ENCODE measurements at regions not wholly inside any gene's neighbourhood (a gene's known extent, or its start where the extent isn't known, plus 50 kb on each side); places are given as distances from the start of the nearest gene placed in this dataset.

DNA sequence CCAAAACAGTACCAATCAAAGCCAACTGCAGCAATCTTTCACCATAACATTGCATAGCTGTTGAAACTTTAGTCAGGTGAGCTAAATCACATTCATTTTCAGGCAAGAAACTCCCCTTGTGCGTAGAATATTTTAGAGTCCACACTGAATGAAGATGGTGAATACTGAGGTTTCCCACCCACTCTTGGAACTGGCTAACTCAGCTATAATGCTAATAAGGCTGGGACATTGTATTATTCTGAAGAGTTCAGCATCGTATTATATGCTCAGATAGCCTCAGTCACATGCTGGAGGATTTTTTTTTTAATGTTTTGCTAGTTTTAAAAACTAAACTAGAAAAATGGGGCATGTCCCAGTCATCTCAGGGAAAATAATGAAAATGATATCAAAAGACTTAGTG, 352.3 kb upstream of the FMN2 start:
- no peak for FAIRE-seq

DNA sequence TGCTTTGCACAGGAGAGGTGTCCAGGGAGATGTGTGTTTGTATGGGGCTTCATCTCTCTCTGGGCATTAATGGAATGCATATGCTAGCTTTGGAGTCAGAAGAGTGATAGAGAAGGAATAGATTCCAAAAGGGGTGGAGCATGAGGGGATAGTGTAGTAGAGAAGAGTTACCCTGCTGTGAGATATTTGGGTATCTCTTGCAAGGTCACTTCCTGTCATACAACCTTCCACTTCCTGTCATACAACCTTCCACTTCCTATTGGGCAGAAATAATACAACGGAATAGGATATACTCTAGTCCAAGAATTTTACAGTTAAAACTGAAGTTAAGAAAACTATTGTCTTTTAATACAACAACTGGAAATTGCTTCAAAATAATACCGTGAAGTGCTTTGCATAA, 351.8 kb upstream of the FMN2 start:
- FAIRE-seq, result no peak

DNA sequence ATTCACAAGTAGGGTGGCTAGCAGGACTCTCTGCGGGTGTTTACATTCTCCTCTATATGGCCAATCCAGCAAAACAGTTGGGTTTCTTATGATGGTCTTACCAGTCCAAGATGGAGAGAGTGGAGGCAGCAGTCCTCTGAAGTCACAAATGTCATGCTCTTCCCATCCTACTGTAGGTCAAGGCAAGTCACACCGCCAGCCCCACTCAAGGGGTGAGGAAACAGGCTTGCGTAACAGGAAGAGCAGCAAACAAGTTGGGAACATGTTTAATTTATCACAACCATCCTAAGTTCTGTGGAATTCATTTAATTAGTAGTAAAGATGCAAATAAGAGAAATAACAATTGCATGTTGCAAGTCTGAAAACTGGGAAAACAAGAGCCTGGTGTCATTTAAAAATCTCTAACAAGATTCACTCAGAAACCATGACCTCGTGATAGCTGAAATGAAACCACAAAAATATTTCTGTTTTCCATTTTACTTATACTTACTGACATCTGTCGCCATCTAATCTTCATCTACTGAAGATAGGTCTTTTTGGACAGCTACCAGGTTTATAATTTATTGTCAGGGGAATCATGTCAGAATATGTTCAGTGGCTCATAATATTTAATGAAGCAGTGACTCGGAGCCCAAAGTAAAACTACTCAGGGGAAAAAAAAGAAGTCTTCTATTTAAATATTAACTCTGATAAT, 349.1 kb upstream of the FMN2 start:
- no peak for FAIRE-seq

DNA sequence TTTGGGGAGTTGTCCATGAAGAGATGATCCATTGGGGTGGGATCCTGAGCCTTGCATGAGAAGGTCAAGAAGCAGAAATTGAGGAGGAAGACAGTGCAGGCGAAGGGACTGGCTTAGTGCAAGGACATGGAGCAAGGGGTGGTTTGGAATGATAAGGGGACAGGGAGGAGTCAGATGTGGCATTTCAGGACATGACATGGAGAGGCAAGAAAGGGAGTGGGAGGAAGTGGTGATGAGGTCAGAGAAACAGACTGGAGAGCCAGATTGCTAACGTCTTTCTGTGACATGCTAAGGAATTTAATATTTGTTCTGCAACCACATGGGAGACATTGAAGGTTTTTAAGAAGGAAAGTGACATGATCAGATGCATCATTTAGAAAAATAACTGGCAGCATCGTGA, 346.8 kb upstream of the FMN2 start:
- FAIRE-seq, result no peak

DNA sequence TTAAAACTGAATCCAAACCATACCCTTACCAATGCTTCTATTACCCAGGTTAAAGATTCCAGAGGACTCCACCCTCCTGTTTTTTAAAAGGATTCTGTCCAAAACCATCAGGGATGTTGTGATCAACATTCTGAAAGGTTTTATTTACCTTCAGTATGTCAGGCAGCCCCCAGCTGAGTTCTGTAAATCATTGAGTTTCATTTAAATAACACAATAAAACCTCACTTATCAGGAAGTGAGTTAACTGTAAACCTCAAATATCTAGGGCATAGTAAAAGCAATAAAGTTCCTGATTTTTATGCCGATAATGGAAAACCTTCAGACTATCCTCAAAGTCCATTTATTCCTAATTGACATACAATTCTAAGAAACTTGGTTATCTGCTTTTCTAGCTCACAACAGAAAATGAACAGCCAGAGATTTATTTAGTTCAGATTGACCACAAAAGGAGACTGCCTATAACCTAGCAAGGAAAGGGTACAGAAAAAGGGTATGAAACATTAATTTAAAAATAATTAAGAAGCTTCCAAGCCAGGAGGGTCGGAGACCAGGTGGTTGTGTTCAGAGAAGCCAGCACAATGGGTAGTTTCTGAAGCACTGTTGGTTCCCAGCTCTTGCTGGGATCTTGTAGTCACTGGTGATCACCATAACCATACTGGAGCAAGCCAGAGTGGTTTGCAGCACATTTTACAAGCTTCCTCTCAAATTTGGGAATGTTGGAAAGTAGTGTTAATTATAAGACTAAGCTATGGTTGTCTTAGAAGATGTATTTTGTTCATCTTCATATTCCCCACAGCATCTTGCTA, 336.4 kb upstream of the FMN2 start:
- FAIRE-seq, result no peak

DNA sequence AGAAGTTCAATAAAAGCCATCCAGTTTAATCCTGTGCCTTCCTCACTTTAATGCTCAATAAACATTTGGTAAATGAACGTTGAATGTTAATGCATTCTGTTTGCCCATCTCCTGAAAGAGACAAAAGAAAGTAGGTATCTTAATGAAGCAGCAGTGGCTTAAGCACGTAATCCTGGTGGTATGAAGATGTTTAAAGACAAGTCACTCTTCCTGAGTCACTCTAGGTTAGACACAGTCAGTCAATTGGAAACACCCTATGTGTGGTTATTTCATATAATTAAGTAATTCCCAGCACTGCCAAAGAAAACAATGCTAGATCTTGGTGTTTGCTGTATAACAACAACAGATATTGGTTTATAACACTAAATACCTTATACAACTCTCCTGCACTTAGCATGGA, 334.0 kb upstream of the FMN2 start:
- no peak for FAIRE-seq

DNA sequence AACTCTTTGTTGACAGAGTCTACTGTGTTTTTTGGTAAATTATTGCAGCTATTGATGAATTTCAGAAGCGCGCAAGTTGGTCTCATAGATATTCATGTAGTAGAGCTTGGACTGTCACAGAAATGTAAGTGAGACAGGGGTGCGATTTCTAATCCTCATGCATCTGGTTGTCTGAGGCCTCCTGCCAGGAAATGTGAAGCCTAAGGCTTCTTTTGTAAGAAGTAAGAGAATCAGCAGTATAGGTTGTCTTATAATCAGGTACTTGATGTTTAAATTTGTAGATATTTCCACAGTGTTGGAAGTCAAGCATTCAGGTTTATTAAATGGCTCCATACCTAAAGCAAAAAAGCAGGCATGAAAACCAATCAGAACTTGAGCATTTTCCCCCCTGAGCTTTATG, 332.9 kb upstream of the FMN2 start:
- FAIRE-seq, result no peak

DNA sequence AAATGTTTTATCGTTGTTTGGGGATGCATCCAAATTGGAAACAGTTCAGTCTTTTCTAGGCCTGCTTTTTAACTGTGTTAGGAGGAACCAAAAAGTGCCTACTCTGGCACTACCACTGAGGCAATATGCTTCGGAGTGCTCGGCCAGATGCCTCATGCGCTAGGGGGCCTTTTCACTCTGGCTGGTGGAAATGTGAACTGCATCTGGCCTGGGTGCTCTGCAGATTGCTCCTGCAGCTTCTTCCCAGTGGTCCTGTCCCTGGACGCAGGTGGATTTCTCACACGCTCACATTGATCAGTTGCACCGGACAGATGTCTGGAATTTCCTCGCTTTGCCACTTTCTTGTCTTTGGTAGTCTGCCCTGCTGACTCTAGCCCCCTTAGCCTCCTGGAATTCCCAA, 330.2 kb upstream of the FMN2 start:
- no peak for FAIRE-seq

DNA sequence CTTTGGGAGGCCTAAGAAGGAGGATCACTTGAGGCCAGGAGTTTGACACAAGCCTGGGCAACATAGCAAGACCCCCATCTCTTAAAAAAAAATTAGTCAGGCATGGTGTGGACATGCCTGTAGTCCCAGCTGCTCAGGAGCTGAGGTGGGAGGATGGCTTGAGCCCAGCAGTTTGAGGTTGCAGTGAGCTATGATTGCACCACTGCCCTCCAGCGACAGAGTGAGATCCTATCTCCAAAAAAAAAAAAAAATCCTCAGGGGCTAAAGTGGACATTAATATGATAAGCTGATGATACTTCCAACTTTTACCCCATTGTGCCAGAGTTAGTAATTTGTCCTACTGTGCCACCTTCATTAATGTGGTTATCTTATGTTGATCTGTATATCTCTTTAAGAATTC, 327.8 kb upstream of the FMN2 start:
- no peak for FAIRE-seq

DNA sequence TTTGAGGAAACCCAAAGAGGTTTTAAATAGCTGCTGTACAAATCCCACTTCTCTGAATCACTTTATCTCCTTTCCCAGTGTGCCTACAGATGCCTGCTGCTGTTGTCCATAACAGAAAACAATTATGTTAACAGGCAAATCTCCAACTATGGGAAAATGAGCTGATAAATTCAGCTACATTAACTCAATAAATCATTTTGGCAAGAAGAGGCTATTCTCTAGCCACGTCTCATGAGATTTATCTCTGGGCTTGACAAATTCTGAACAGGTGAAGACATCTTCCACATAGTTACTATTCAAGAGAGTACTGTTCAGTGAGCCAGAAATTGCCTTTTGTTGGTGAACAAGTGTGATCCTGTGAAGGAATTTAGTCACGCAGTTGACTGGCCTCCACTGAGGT, 327.1 kb upstream of the FMN2 start:
- no peak for FAIRE-seq

DNA sequence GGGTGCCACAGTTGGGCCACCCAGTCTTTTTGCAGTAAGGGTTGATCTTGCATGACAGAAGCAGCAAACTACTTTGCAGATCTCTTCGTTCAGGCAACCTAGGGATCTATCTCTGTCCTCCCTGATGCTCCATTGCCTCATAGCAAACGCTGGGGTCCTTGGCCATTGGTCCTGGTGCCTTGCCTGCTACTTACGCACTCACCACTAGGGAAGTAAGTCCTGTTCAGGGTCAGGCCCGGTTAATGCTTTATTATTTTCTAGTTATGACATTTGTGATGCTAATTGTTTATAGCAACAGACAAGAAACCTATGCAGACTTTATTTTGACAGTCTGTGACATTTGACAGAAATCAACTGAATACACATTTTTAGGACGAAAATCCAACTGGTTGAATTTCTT, 326.5 kb upstream of the FMN2 start:
- FAIRE-seq, result no peak

DNA sequence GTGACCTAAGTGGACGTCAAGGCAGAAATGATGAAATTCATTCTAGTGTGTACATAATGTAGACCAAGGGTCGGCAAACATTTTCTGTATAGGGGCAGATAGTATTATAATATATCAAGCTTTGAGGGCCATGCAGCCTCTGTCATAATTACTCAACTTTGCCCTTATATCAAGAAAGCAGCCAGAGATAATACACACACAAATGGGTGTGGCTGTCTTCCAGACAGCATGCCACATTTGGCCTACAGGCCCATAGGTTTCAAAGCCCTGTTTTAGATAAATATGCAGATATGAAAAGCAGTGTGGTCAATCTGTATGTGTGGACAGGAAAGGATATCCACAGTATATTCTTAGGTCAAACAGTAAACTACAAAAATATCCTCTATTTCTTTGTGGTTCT, 320.1 kb upstream of the FMN2 start:
- no peak for FAIRE-seq

DNA sequence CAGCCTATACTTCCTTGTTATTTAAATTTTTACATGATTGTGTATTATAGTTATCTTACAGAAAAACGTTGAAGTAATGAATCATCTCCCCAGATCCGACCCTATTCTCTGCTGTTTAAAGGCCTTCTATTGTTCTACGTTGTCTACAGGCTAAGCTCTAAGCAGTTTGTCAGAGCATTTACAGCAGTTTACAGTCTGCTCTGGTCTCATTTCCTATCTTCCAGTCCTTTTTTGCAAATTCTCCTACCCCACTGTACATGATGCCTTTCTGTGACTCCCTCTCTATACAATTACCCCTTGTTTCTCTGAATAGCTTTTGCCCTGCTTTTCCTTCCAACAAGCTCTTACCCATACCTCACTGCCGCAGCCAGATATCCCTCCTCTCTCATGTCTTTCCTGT, 319.2 kb upstream of the FMN2 start:
- no peak for FAIRE-seq

DNA sequence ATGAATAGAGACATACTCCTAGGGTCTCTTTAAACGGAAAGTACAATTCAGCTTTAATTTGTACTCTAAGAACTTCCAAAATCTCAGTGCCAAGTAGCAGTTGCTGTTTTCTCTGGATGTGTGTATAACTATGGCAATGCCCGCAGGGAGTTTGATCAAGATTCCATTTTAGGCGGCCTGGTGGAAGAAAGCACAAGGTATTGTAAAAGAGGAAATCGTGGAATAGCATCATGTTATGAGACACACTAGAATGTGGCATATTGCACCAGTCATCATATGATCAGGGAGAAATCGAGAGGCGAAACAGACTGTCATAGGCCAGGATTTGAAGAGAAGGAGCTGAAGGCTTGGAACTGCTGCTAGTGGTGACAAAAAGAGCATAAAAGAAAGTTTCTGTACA, 316.2 kb upstream of the FMN2 start:
- FAIRE-seq, result no peak

DNA sequence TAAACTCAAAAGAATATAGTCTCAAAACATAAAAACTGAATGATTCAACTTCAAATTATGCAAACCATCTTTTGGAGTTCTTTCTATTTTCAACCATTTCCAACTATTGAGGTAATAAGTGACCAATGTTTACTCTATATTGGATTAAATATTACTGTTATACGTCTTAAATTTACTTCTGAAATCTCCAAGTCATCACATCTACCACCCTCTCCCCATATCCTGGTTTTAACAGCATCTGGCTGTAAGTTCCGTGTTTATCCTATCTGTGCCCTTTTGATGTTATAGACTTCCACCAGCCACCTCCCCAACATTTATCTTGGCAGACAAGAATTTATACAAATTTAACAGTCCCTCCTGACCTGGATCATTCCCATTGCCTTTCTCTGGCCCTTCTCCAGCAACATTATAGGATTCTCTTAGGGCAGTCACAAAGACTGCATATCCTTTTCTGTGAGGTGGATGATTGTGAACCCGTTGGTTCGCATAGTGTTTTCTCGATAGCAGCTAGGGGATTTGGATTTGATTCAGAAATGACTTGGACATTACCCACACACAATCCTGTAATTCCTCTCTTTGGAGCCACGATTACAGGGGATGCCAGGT, 313.4 kb upstream of the FMN2 start:
- no peak for FAIRE-seq

DNA sequence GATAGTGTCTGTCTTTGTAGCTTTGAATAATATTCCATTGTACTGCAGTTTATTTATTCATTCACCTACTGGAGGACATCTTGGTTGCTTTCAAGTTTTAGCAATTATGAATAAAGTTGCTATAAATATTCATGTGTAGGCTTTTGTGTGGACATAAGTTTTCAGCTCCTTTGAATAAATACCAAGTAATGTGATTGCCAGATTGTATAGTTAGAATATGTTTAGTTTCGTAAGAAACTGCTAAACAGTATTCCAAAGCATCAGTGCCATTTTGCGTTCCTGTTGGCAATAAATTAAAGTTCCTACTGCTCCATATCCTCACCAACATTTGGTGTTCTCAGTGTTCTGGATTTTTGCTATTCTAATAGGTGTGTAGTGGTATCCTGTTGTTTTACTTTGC, 311.7 kb upstream of the FMN2 start:
- no peak for FAIRE-seq

DNA sequence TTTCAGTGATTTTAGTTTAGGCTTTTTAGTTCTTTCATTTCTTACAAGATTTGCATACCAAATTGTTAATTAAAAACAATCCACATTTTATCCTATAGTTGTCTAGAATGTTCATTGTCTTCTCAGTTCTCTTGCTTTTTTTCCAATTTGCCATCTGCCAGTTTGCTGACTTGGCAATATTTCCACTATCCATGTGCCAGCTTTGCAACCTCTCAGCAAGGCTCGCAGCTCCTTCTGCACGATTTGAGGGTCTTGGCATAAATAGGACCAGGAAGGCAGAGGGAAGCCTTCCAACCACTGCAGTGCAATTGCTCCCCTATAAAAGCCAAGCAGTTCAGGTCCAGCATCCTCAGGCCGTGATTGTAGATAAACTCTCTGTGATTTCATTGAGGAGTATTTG, 306.8 kb upstream of the FMN2 start:
- FAIRE-seq, result no peak

DNA sequence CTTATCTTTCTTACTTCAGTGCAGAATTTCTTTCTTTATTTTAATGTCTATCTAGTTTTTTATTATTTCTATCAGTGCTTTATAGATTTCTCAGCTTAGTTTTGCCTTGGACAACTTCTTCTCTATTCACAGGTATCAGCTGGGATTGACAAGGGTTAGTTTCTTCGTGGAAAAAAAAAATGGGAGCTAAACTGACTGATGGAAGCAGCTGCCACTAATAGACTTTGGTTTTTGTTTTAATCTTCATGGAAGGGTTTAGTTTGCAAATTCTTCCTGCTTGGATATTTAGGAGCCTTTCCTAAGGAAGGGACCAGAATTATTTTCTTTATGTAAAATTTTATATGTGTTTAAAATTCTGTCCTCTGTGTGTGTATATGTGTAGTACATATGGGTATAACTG, 306.1 kb upstream of the FMN2 start:
- FAIRE-seq, result no peak

DNA sequence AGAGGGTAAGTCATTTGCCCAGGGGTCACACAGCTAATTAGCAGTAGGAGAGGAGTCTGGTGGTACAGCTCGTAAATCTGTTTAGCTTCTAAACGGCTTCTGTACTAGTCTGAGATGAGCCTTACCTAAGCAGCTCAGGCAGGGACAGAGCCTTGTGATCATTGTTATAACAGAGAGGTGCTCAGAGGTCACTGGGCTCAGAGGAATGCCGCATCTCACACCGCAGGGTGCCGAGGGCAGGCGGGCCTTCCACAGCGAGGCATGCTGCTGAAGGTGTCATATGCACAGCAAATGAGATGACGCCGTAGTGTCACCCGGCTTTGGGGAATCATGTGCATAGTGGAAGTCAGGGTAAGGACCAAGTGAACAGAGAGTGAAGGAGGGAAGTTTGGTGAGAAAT, 305.2 kb upstream of the FMN2 start:
- no peak for FAIRE-seq

DNA sequence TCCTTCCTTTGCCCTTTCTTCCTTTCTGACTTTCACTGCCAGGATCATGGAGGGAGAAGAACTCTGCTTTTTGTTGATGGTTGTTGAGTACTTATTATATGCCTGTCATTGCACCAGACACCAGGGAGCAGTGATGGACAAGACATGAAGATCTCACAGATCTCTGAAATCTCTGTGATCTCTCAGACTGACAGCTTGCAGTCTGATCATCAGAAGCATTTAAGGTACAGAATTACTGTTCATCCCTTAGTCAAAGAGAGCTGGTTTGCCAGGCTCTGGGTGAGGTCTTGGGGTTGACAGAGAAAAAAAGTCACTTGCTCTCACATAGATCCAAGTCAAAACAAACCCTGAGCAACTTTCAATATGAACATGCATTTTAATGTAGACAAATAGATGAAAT, 299.5 kb upstream of the FMN2 start:
- no peak for FAIRE-seq

DNA sequence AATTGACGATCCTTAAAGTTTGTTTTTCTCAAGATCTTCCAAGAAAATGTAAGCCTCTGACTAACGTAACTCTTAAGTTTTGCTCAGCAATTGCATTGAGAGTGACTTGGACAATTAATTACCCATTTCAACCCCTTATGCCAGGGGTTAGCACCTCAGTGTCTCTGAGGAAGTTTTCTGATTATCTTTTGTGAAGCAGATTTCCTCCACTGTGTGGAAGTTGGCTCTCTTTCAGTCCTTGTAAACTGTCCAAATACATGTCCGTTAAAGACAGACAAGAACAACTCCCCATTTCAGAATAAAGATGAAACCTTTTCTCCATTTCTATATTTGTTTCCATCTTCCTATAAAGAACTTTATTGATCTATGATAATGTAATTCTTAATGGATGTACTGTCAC, 296.4 kb upstream of the FMN2 start:
- no peak for FAIRE-seq

DNA sequence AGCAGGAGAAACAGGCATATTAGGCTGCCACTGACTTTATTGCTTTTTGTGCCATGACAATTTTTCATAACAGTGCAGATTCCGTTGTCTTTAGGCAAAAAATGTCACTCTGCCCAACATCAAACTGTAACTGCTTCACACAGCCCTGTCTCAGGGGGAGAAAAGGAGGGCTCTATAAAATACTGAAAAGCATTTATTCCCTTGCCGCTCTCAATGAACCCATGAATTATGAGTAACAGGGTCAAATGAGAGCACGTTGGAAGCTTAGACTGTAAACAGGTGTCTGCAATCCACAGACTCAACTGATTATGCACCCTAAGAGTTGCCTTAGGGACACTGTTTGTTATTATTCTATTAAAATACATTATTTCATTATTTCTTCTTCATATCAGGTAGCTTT, 292.1 kb upstream of the FMN2 start:
- FAIRE-seq, result no peak

DNA sequence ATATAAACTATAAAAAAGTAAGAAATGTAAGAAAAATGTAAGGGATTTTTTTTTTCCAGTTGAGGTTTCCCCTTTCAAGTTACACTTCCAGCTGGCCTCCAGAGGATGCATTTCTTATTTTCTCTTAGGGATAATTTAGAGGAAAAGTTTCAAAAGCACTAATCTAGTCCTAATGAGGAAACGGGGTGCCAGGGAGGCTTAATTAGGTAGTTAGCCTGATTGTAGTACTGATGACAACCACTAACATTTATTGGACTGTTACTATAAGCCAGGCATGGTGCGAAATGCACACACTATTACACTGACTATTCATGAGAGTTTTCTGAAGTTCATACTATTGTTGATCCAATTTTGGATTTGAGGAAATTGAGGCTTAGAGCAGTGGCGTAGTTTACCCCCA, 290.8 kb upstream of the FMN2 start:
- FAIRE-seq, result no peak

DNA sequence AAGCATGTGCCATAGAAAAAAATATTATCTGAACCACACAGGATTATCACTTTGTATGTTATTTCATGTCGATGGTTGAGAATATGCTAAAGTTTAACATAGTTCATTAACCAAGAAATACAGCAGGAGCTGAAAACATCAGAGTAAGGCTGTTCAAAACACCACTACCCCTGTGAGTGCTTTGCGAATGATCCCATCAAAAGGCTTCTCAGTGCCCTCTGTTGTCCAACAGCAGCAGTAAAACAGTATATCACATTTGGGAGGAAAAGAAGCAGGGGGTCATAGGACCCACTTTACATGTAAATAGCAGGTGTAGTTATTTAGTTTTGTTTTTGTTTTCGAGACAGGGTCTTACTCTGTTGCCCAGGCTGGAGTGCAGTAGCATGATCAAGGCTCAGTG, 289.4 kb upstream of the FMN2 start:
- no peak for FAIRE-seq

DNA sequence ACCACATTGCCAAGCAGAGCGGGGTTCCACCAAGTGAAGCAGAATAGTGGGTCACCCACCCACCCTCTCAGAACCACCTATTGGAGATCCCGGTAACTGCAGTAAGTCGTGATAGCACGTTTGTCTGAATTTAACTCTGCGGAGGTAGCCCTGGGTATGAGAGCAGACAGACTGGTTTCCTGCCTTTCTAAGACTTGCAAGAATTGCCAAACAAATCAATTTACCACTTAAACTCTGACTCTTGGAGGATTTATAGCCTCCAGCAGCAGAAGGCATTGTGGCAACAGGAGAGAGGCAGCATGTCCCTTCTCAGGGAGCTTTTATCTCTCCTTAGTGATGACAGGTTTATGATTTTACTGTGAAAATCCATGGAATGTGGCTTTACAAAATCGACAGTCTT, 287.9 kb upstream of the FMN2 start:
- no peak for FAIRE-seq
